H9 (cell line): ENCODE measurements at regions not wholly inside any gene's neighbourhood (a gene's known extent, or its start where the extent isn't known, plus 50 kb on each side); places are given as distances from the start of the nearest gene placed in this dataset.

Source experiments
- DNase-seq: peaks from one replicate; pipeline ENCODE4 v3.0.0-alpha.2; 2017
- H2AFZ ChIP-seq: one replicate; pipeline ENCODE4 v1.6.1; 2013; ENCODE audit warnings: mild to moderate bottlenecking, low read length, control low read depth, moderate library complexity
- H2AK5ac ChIP-seq: 2 replicates; pipeline ENCODE4 v1.6.1; 2013; ENCODE audit warnings: low read length, control low read depth, mixed read lengths; ENCODE audit not compliant: insufficient read length
- H2BK120ac ChIP-seq: one replicate; pipeline ENCODE4 v1.6.1; 2013; ENCODE audit warnings: low read depth, mild to moderate bottlenecking, low read length, control low read depth, inconsistent platforms; ENCODE audit not compliant: poor library complexity, severe bottlenecking
- H2BK12ac ChIP-seq: 2 replicates; pipeline ENCODE4 v1.6.1; 2013; ENCODE audit warnings: low read length, control low read depth, mixed read lengths, low read depth; ENCODE audit not compliant: insufficient read length
- H2BK15ac ChIP-seq: 2 replicates; pipeline ENCODE4 v1.6.1; 2013; ENCODE audit warnings: low read depth, low read length, control low read depth
- H2BK20ac ChIP-seq: one replicate; pipeline ENCODE4 v1.6.1; 2013; ENCODE audit warnings: low read depth, mild to moderate bottlenecking, low read length, control low read depth, inconsistent platforms; ENCODE audit not compliant: poor library complexity, severe bottlenecking
- H2BK5ac ChIP-seq: 2 replicates; pipeline ENCODE4 v1.6.1; 2013; ENCODE audit warnings: low read length, control low read depth, mixed read lengths; ENCODE audit not compliant: insufficient read length
- H3K14ac ChIP-seq: 2 replicates; pipeline ENCODE4 v1.6.1; 2013; ENCODE audit warnings: low read length, control low read depth; ENCODE audit not compliant: insufficient read depth
- H3K18ac ChIP-seq: 2 replicates; pipeline ENCODE4 v1.6.1; 2013; ENCODE audit warnings: low read depth, mild to moderate bottlenecking, mixed read lengths, low read length, control low read depth; ENCODE audit not compliant: insufficient read length
- H3K23ac ChIP-seq: 2 replicates; pipeline ENCODE4 v1.6.1; 2013; ENCODE audit warnings: low read length, control low read depth, mixed read lengths, low read depth; ENCODE audit not compliant: insufficient read length
- H3K23me2 ChIP-seq: 2 replicates; pipeline ENCODE4 v1.6.1; 2013; ENCODE audit warnings: low read depth, mild to moderate bottlenecking, mixed read lengths, low read length, control low read depth; ENCODE audit not compliant: insufficient read length, poor library complexity, severe bottlenecking
- H3K27ac ChIP-seq: 2 replicates; pipeline ENCODE4 v1.5.1; 2013; ENCODE audit warnings: low read length, control low read depth, mixed read lengths, low read depth; ENCODE audit not compliant: insufficient read length
- H3K27me3 ChIP-seq: 2 replicates; pipeline ENCODE4 v1.6.1; 2013; ENCODE audit warnings: low read length, control low read depth, inconsistent platforms; ENCODE audit not compliant: insufficient read depth
- H3K4ac ChIP-seq: 2 replicates; pipeline ENCODE4 v1.6.1; 2013; ENCODE audit warnings: low read depth, mild to moderate bottlenecking, control low read depth, inconsistent platforms, low read length, moderate library complexity
- H3K4me1 ChIP-seq: 2 replicates; pipeline ENCODE4 v1.6.1; 2013; ENCODE audit warnings: low read length, control low read depth, inconsistent platforms; ENCODE audit not compliant: insufficient read depth
- H3K4me2 ChIP-seq: 2 replicates; pipeline ENCODE4 v1.6.1; 2013; ENCODE audit warnings: low read length, control low read depth, mixed read lengths; ENCODE audit not compliant: insufficient read length, insufficient read depth
- H3K56ac ChIP-seq: 2 replicates; pipeline ENCODE4 v1.6.1; 2013; ENCODE audit warnings: low read depth, mild to moderate bottlenecking, mixed read lengths, low read length, control low read depth; ENCODE audit not compliant: insufficient read length
- H3K79me1 ChIP-seq: 2 replicates; pipeline ENCODE4 v1.6.1; 2013; ENCODE audit warnings: low read depth, mild to moderate bottlenecking, moderate library complexity, low read length, control low read depth, inconsistent platforms; ENCODE audit not compliant: insufficient read depth, poor library complexity, severe bottlenecking
- H3K79me2 ChIP-seq: 2 replicates; pipeline ENCODE4 v1.6.1; 2013; ENCODE audit warnings: low read length, control low read depth, inconsistent platforms; ENCODE audit not compliant: insufficient read depth
- H3K9ac ChIP-seq: 2 replicates; pipeline ENCODE4 v1.6.1; 2013; ENCODE audit warnings: low read length, control low read depth, mixed read lengths; ENCODE audit not compliant: insufficient read length; ENCODE audit errors: extremely low read depth
- H3K9me3 ChIP-seq: one replicate; pipeline ENCODE4 v1.6.1; 2013; ENCODE audit warnings: low read depth, low read length, inconsistent platforms; ENCODE audit not compliant: control insufficient read depth
- H3T11ph ChIP-seq: one replicate; pipeline ENCODE4 v1.6.1; 2013; ENCODE audit warnings: mild to moderate bottlenecking, low read length, control low read depth, inconsistent platforms
- H4K20me1 ChIP-seq: one replicate; pipeline ENCODE4 v1.6.1; 2013; ENCODE audit not compliant: control insufficient read depth, insufficient read length, insufficient read depth
- H4K5ac ChIP-seq: 2 replicates; pipeline ENCODE4 v1.6.1; 2013; ENCODE audit warnings: low read depth, mild to moderate bottlenecking, mixed read lengths, low read length, control low read depth; ENCODE audit not compliant: insufficient read length
- H4K8ac ChIP-seq: replicated peaks from 2 replicates; pipeline ENCODE4 v1.6.1; 2013; ENCODE audit warnings: low read length, control low read depth, mixed read lengths, low read depth; ENCODE audit not compliant: insufficient read length
- H4K91ac ChIP-seq: 2 replicates; pipeline ENCODE4 v1.6.1; 2013; ENCODE audit warnings: low read depth, mild to moderate bottlenecking, moderate library complexity, mixed read lengths, low read length, control low read depth; ENCODE audit not compliant: insufficient read length
- H3K27ac Mint-ChIP-seq, 3 experiments: 2 replicates in 2 of 3; 3 replicates in 1 of 3; pipeline ENCODE4 v1.8.0; 2020 to 2021; ENCODE audit warnings: mixed read lengths in 3 of 3, mild to moderate bottlenecking in 1 of 3, moderate library complexity in 1 of 3
- H3K27me3 Mint-ChIP-seq: 2 replicates; pipeline ENCODE4 v1.8.0; 2021; ENCODE audit warnings: low read depth, mild to moderate bottlenecking, moderate library complexity, mixed read lengths
- H3K36me3 Mint-ChIP-seq, 3 experiments: 2 replicates in 2 of 3; 3 replicates in 1 of 3; pipeline ENCODE4 v1.8.0; 2020 to 2021; ENCODE audit warnings: low read depth in 3 of 3, mixed read lengths in 3 of 3; ENCODE audit not compliant: insufficient read depth in 1 of 3
- H3K4me1 Mint-ChIP-seq, 2 experiments: 2 replicates each; pipeline ENCODE4 v1.8.0; 2020; ENCODE audit warnings: mixed read lengths in 2 of 2
- H3K4me3 Mint-ChIP-seq, 2 experiments: 2 replicates in 1 of 2; 3 replicates in 1 of 2; pipeline ENCODE4 v1.8.0; 2020 to 2021; ENCODE audit warnings: mild to moderate bottlenecking in 2 of 2, mixed read lengths in 2 of 2, moderate library complexity in 1 of 2
- H3K9me3 Mint-ChIP-seq, 2 experiments: 2 replicates in 1 of 2; 3 replicates in 1 of 2; pipeline ENCODE4 v1.8.0; 2020; ENCODE audit warnings: mild to moderate bottlenecking in 2 of 2, mixed read lengths in 2 of 2, moderate library complexity in 1 of 2
- CTCF ChIP-seq: fragments of 200-600 bp; sonication (generic); conservative IDR thresholded peaks from 3 replicates; pipeline ENCODE4 v1.8.0; 2021; ENCODE audit warnings: antibody characterized with exemption, mild to moderate bottlenecking
- WGBS: extraction: QIAGEN DNeasy Blood & Tissue Kit; methylation state at CpG from one replicate; pipeline ENCODE4 v1.1.7; 2013; ENCODE audit warnings: missing lambda C conversion rate, low lambda C conversion rate, mixed read lengths; ENCODE audit not compliant: insufficient read length; ENCODE audit errors: extremely low coverage; 5-methylcytosine and 5-hydroxymethylcytosine counted together

- H2BK5ac ChIP-seq = no peak overlapping the region
- no peak overlapping the region for H2BK12ac ChIP-seq
- no peak overlapping the region for H3K56ac ChIP-seq
- H3T11ph ChIP-seq = no peak overlapping the region
- no peak overlapping the region for H3K23ac ChIP-seq
- peak overlapping the region; percentile 45 to 94 (median 60); a peak in 4 of 7 replicates for H3K27ac Mint-ChIP-seq
- H3K27me3 Mint-ChIP-seq = no peaks in the 10 kb centered on the region
- H3K4ac ChIP-seq = no peak overlapping the region
- no peak overlapping the region for H4K8ac ChIP-seq
- H3K79me1 ChIP-seq = no peaks in the 10 kb centered on the region
- no peak overlapping the region for H2BK20ac ChIP-seq
- no peak overlapping the region for H2AK5ac ChIP-seq
- H3K79me2 ChIP-seq = no peaks in the 10 kb centered on the region
- no peak overlapping the region for H2BK15ac ChIP-seq
- no peak for DNase-seq
- peaks cover 16 to 34% (median 23%) of the 10 kb centered on the region in 3 experiments; a peak in 6 of 7 replicates for H3K36me3 Mint-ChIP-seq
- H3K9me3 ChIP-seq = peaks cover 7% of the 10 kb centered on the region
- no CpG with 5 or more reads among the region's 5 CpGs for WGBS
- no peak overlapping the region for H3K4me2 ChIP-seq
- no peak overlapping the region; a peak in 1 of 5 replicates for H3K4me3 Mint-ChIP-seq
- H2BK120ac ChIP-seq = no peak overlapping the region
- no peak overlapping the region for H4K5ac ChIP-seq
- no peak overlapping the region for H4K91ac ChIP-seq
- H3K4me1 Mint-ChIP-seq = peaks cover 29 to 30% of the 10 kb centered on the region in 2 experiments
- TF ChIP-seq CTCF = no peak
- no peak overlapping the region for H3K18ac ChIP-seq
- no peaks in the 10 kb centered on the region for H3K23me2 ChIP-seq
- no peaks in the 10 kb centered on the region for H3K4me1 ChIP-seq
- no peak overlapping the region for H3K14ac ChIP-seq
- H2AFZ ChIP-seq = no peak overlapping the region
- H3K27me3 ChIP-seq = no peaks in the 10 kb centered on the region
- peaks cover 31 to 32% of the 10 kb centered on the region in 2 experiments for H3K9me3 Mint-ChIP-seq
- H4K20me1 ChIP-seq = no peaks in the 10 kb centered on the region
- no peak overlapping the region for H3K27ac ChIP-seq
- H3K9ac ChIP-seq = no peak overlapping the region
These were observed 142.4 kb downstream of the AHR start for GRCh38 chr7:17440831-17441230.
